BLaER1 treated with 17β-estradiol and CSF1 and Interleukin-3, amounts not matched to agents 10 nM and 100 nM (cell line): ENCODE measurements at regions not wholly inside any gene's neighbourhood (a gene's known extent, or its start where the extent isn't known, plus 50 kb on each side); places are given as distances from the start of the nearest gene placed in this dataset.
A peak's percentile ranks its signal among the peaks of the same experiment; 100 is the strongest.

ENCODE experiments used
- H3K27ac ChIP-seq, 11 experiments: shearing (Covaris generic); formaldehyde crosslinking; 2 replicates each; pipeline ENCODE4 v1.8.1; 2022
- H3K27me3 ChIP-seq, 11 experiments: shearing (Covaris generic); formaldehyde crosslinking; 2 replicates each; pipeline ENCODE4 v1.8.1; 2022
- H3K36me3 ChIP-seq, 11 experiments: shearing (Covaris generic); formaldehyde crosslinking; 2 replicates each; pipeline ENCODE4 v1.8.1; 2022
- H3K4me1 ChIP-seq, 10 experiments: shearing (Covaris generic); formaldehyde crosslinking; 2 replicates each; pipeline ENCODE4 v1.8.1; 2022
- H3K4me2 ChIP-seq, 11 experiments: shearing (Covaris generic); formaldehyde crosslinking; 2 replicates each; pipeline ENCODE4 v1.8.1; 2022
- H3K4me3 ChIP-seq, 10 experiments: shearing (Covaris generic); formaldehyde crosslinking; 2 replicates each; pipeline ENCODE4 v1.8.1; 2022
- H3K9ac ChIP-seq, 11 experiments: shearing (Covaris generic); formaldehyde crosslinking; 2 replicates each; pipeline ENCODE4 v1.8.1; 2022
- H3K9me3 ChIP-seq, 11 experiments: shearing (Covaris generic); formaldehyde crosslinking; replicated peaks in 1 of 11; 2 replicates each; pipeline ENCODE4 v1.8.1; 2022
- H4K20me1 ChIP-seq, 11 experiments: shearing (Covaris generic); formaldehyde crosslinking; 2 replicates each; pipeline ENCODE4 v1.8.1; 2022
- Cebpa-rat ChIP-seq, 11 experiments: shearing (Covaris generic); IDR thresholded peaks; 2 replicates each; pipeline ENCODE4 v1.8.1; 2022

- Histone ChIP-seq H3K4me2 (peak overlapping the region in 4 of 11 experiments; percentile 51 to 74 (median 62); a peak in 6 of 22 replicates), H3K36me3 (no peaks in the 10 kb centered on the region), H3K9me3 (no peaks in the 10 kb centered on the region), H3K4me3 (no peak overlapping the region), H3K27me3 (no peaks in the 10 kb centered on the region), H3K9ac (no peak overlapping the region), H4K20me1 (no peaks in the 10 kb centered on the region), H3K27ac (no peak overlapping the region), H3K4me1 (peaks cover 0 to 22% (median 11%) of the 10 kb centered on the region in 10 experiments; a peak in 13 of 20 replicates)
- TF ChIP-seq Cebpa-rat (IDR thresholded peaks at IDR 0.05), result no peak
Observed at GRCh38 chr20:11111191-11111590, 437.4 kb upstream of the JAG1 start.

GRCh38 chr20:11112832-11113231 is 439.0 kb upstream of the JAG1 start:
- Histone ChIP-seq H3K9me3 (no peaks in the 10 kb centered on the region), H3K4me3 (no peak overlapping the region), H3K9ac (no peak overlapping the region), H3K36me3 (no peaks in the 10 kb centered on the region), H3K27ac (no peak overlapping the region), H4K20me1 (no peaks in the 10 kb centered on the region), H3K4me1 (peaks cover 0 to 22% (median 11%) of the 10 kb centered on the region in 10 experiments; a peak in 13 of 20 replicates), H3K4me2 (no peak overlapping the region), H3K27me3 (no peaks in the 10 kb centered on the region)
- no peak for TF ChIP-seq Cebpa-rat (IDR thresholded peaks at IDR 0.05)

GRCh38 chr20:11114382-11114781 is 440.6 kb upstream of the JAG1 start:
- no peaks in the 10 kb centered on the region for H4K20me1 ChIP-seq
- no peak overlapping the region for H3K4me2 ChIP-seq
- H3K9me3 ChIP-seq, result no peaks in the 10 kb centered on the region
- no peak overlapping the region for H3K4me3 ChIP-seq
- H3K27me3 ChIP-seq, result no peaks in the 10 kb centered on the region
- TF ChIP-seq Cebpa-rat (IDR thresholded peaks at IDR 0.05), result no peak
- H3K27ac ChIP-seq, result no peak overlapping the region
- peaks cover 0 to 19% (median 11%) of the 10 kb centered on the region in 10 experiments; a peak in 13 of 20 replicates for H3K4me1 ChIP-seq
- H3K9ac ChIP-seq, result no peak overlapping the region
- no peaks in the 10 kb centered on the region for H3K36me3 ChIP-seq

- Histone ChIP-seq H3K4me3 (no peak overlapping the region), H3K27me3 (no peaks in the 10 kb centered on the region), H4K20me1 (no peaks in the 10 kb centered on the region), H3K9me3 (no peaks in the 10 kb centered on the region), H3K27ac (no peak overlapping the region), H3K4me1 (no peaks in the 10 kb centered on the region), H3K9ac (no peak overlapping the region), H3K36me3 (no peaks in the 10 kb centered on the region), H3K4me2 (no peak overlapping the region)
- TF ChIP-seq Cebpa-rat (IDR thresholded peaks at IDR 0.05), result no peak
Observed at GRCh38 chr20:11117808-11118528, 444.2 kb upstream of the JAG1 start.

GRCh38 chr20:11118802-11119380 is 445.1 kb upstream of the JAG1 start:
- Histone ChIP-seq H3K9ac (no peak overlapping the region), H4K20me1 (no peaks in the 10 kb centered on the region), H3K4me3 (no peak overlapping the region), H3K4me1 (peaks cover 0 to under 1% (median 0%) of the 10 kb centered on the region in 10 experiments; a peak in 2 of 20 replicates), H3K27me3 (no peaks in the 10 kb centered on the region), H3K4me2 (no peak overlapping the region), H3K27ac (no peak overlapping the region), H3K36me3 (no peaks in the 10 kb centered on the region), H3K9me3 (no peaks in the 10 kb centered on the region)
- TF ChIP-seq Cebpa-rat (IDR thresholded peaks at IDR 0.05), result no peak

- H3K27ac ChIP-seq, result no peak overlapping the region
- no peaks in the 10 kb centered on the region for H3K27me3 ChIP-seq
- H3K4me2 ChIP-seq, result no peak overlapping the region
- H4K20me1 ChIP-seq, result no peaks in the 10 kb centered on the region
- no peak for TF ChIP-seq Cebpa-rat (IDR thresholded peaks at IDR 0.05)
- H3K9me3 ChIP-seq, result no peaks in the 10 kb centered on the region
- H3K36me3 ChIP-seq, result no peaks in the 10 kb centered on the region
- H3K4me1 ChIP-seq, result peaks cover 0 to 7% (median 0%) of the 10 kb centered on the region in 10 experiments; a peak in 6 of 20 replicates
- no peak overlapping the region for H3K4me3 ChIP-seq
- H3K9ac ChIP-seq, result no peak overlapping the region
Observed at GRCh38 chr20:11119573-11119972, 445.8 kb upstream of the JAG1 start.

- Histone ChIP-seq H3K4me2 (no peak overlapping the region), H3K27me3 (no peaks in the 10 kb centered on the region), H3K4me3 (no peak overlapping the region), H3K9me3 (no peaks in the 10 kb centered on the region), H3K9ac (no peak overlapping the region), H3K4me1 (peaks cover 0 to 16% (median 0%) of the 10 kb centered on the region in 10 experiments; a peak in 6 of 20 replicates), H4K20me1 (no peaks in the 10 kb centered on the region), H3K36me3 (no peaks in the 10 kb centered on the region), H3K27ac (no peak overlapping the region)
- TF ChIP-seq Cebpa-rat (IDR thresholded peaks at IDR 0.05), result no peak
Observed at GRCh38 chr20:11120431-11120830, 446.6 kb upstream of the JAG1 start.

GRCh38 chr20:11124849-11125505 is 451.2 kb upstream of the JAG1 start:
- Histone ChIP-seq H3K27me3 (no peaks in the 10 kb centered on the region), H3K4me2 (peak overlapping the region in 3 of 11 experiments; percentile 31 to 60 (median 57); a peak in 5 of 22 replicates), H3K9ac (no peak overlapping the region), H3K4me3 (no peak overlapping the region), H3K36me3 (no peaks in the 10 kb centered on the region), H3K27ac (peak overlapping the region in 1 of 11 experiments; percentile 25; a peak in 1 of 22 replicates), H4K20me1 (no peaks in the 10 kb centered on the region), H3K4me1 (peaks cover 0 to 18% (median 0%) of the 10 kb centered on the region in 10 experiments; a peak in 6 of 20 replicates), H3K9me3 (no peaks in the 10 kb centered on the region)
- no peak for TF ChIP-seq Cebpa-rat (IDR thresholded peaks at IDR 0.05)

- H3K9me3 ChIP-seq, result no peaks in the 10 kb centered on the region
- no peaks in the 10 kb centered on the region for H3K36me3 ChIP-seq
- H3K4me3 ChIP-seq, result no peak overlapping the region
- H3K9ac ChIP-seq, result no peak overlapping the region
- H3K4me2 ChIP-seq, result no peak overlapping the region
- H3K4me1 ChIP-seq, result peaks cover 0 to 18% (median 0%) of the 10 kb centered on the region in 10 experiments; a peak in 6 of 20 replicates
- no peak for TF ChIP-seq Cebpa-rat (IDR thresholded peaks at IDR 0.05)
- no peaks in the 10 kb centered on the region for H3K27me3 ChIP-seq
- no peaks in the 10 kb centered on the region for H4K20me1 ChIP-seq
- H3K27ac ChIP-seq, result no peak overlapping the region
Observed at GRCh38 chr20:11128220-11128718, 454.5 kb upstream of the JAG1 start.
